PC-3 (cell line): ENCODE measurements at regions not wholly inside any gene's neighbourhood (a gene's known extent, or its start where the extent isn't known, plus 50 kb on each side); places are given as distances from the start of the nearest gene placed in this dataset.

Experiments
- CTCF ChIP-seq: fragments of 300-600 bp; sonication (generic); conservative IDR thresholded peaks from 2 replicates; pipeline ENCODE4 v1.5.1; 2017; ENCODE audit warnings: antibody characterized with exemption, low read depth, mild to moderate bottlenecking, low read length
- EZH2 ChIP-seq: fragments of 300-600 bp; sonication (generic); IDR thresholded peaks from one replicate; pipeline ENCODE4 v1.6.1; 2017; ENCODE audit warnings: antibody characterized with exemption, mild to moderate bottlenecking, low read length; ENCODE audit not compliant: unreplicated experiment

GRCh38 chr20:54706581-54706980, 231.2 kb downstream of the DOK5 start:
- TF ChIP-seq CTCF (no peak), EZH2 (no peak)
